GM12878 (cell line): ENCODE measurements at regions not wholly inside any gene's neighbourhood (a gene's known extent, or its start where the extent isn't known, plus 50 kb on each side); places are given as distances from the start of the nearest gene placed in this dataset.
"Not testable (repeated sequence)": the region's sequence is repeated elsewhere in the genome, so short reads cannot be mapped to it uniquely, and the experiment has no call there.

Experiments used
- ATAC-seq: fragments of 200-7000 bp; cut with Tn5 transposase; 3 replicates; pipeline ENCODE4 v1.9.1; 2020; ENCODE audit warnings: mild to moderate bottlenecking, moderate library complexity
- BruUV-seq: library from RNA; stranded (reverse); fragments of 400-500 nt; replicated peaks from 2 replicates; lab custom pipeline; 2021; lab: Mats Ljungman, UMichigan
- CTCF ChIA-PET: fragments of 300-600 bp; sonication (Branson Sonifier 250); formaldehyde crosslinking; extraction: SDS; loops from one replicate; lab custom pipeline; 2021; ENCODE audit warnings: inconsistent platforms; lab: Yijun Ruan, JAX
- POLR2A ChIA-PET: fragments of 350-600 bp; formaldehyde crosslinking; extraction: SDS; loops from one replicate; lab custom pipeline; 2021; ENCODE audit warnings: inconsistent platforms; lab: Charles Lee
- RAD21 ChIA-PET: fragments of 300-600 bp; sonication (Branson Sonifier 250); formaldehyde crosslinking; loops from one replicate; lab custom pipeline; 2023; ENCODE audit warnings: antibody characterized with exemption; ENCODE audit not compliant: unreplicated experiment; lab: Charles Lee
- SMC1A ChIA-PET: fragments of 300-600 bp; sonication (Branson Sonifier 250); formaldehyde crosslinking; loops from one replicate; lab custom pipeline; 2023; ENCODE audit not compliant: unreplicated experiment, uncharacterized antibody; lab: Charles Lee
- DNase-seq: peaks from one replicate; pipeline ENCODE4 v3.0.0-alpha.2; 2011; ENCODE audit warnings: low read depth, low spot score
- FAIRE-seq: peaks from 3 replicates; lab custom pipeline; 2011; peaks lifted over from hg19 to GRCh38; lab: Jason Lieb, UNC
- H2AFZ ChIP-seq: 2 replicates; pipeline ENCODE4 v1.6.0; 2011; ENCODE audit warnings: low read depth, low read length, control low read depth; ENCODE audit not compliant: control insufficient read depth
- H3K27ac ChIP-seq: 2 replicates; pipeline ENCODE4 v1.5.1; 2011; ENCODE audit warnings: control low read depth; ENCODE audit not compliant: control insufficient read depth, insufficient read depth
- H3K27me3 ChIP-seq, 2 experiments: replicated peaks in 1 of 2; 2 replicates each; pipeline versions ENCODE4 v1.6.0 to v1.6.1; 2011; ENCODE audit warnings: low read length in 1 of 2; ENCODE audit not compliant: control insufficient read depth in 2 of 2, insufficient read depth in 2 of 2
- H3K36me3 ChIP-seq, 2 experiments: 2 replicates each; pipeline ENCODE4 v1.5.1; 2011; ENCODE audit warnings: low read length in 1 of 2; ENCODE audit not compliant: control insufficient read depth in 2 of 2, insufficient read depth in 2 of 2
- H3K4me1 ChIP-seq: 2 replicates; pipeline ENCODE4 v1.6.1; 2011; ENCODE audit warnings: mild to moderate bottlenecking, low read length, moderate library complexity, mixed read lengths; ENCODE audit not compliant: control insufficient read depth, insufficient read depth
- H3K4me2 ChIP-seq: 2 replicates; pipeline ENCODE4 v1.6.0; 2011; ENCODE audit warnings: control low read depth; ENCODE audit not compliant: control insufficient read depth, insufficient read depth
- H3K4me3 ChIP-seq: fragments of 200-600 bp; sonication (generic); 2 replicates; pipeline ENCODE4 v1.5.1; 2016
- H3K79me2 ChIP-seq: 2 replicates; pipeline ENCODE4 v1.6.0; 2011; ENCODE audit warnings: low read length; ENCODE audit not compliant: control insufficient read depth, insufficient read depth
- H3K9ac ChIP-seq: 2 replicates; pipeline ENCODE4 v1.8.0; 2011; ENCODE audit warnings: low read length, control low read depth, mixed read lengths; ENCODE audit not compliant: control insufficient read depth, insufficient read depth
- H3K9me3 ChIP-seq: replicated peaks from 3 replicates; pipeline ENCODE4 v1.5.1; 2011; ENCODE audit warnings: mild to moderate bottlenecking, low read length; ENCODE audit not compliant: control insufficient read depth, insufficient read depth
- H4K20me1 ChIP-seq: 2 replicates; pipeline ENCODE4 v1.6.0; 2011; ENCODE audit not compliant: control insufficient read depth, insufficient read depth
- CUX1 ChIP-seq: IDR thresholded peaks from 2 replicates; pipeline ENCODE4 v1.6.1; 2012; ENCODE audit warnings: improper control_type of control experiment, low read depth, low read length; ENCODE audit not compliant: insufficient replicate concordance
- GABPA ChIP-seq: IDR thresholded peaks from 2 replicates; pipeline ENCODE4 v1.6.1; 2014; ENCODE audit warnings: antibody characterized with exemption, low read depth, mild to moderate bottlenecking, inconsistent platforms
- IKZF2 ChIP-seq, 2 experiments: fragments of 450-650 bp; IDR thresholded peaks; 2 replicates each; pipeline ENCODE4 v1.6.1; 2017; ENCODE audit warnings: mild to moderate bottlenecking in 2 of 2, moderate library complexity in 2 of 2
- JUNB ChIP-seq: IDR thresholded peaks from 2 replicates; pipeline ENCODE4 v1.6.1; 2016; ENCODE audit warnings: antibody characterized with exemption, mild to moderate bottlenecking
- NR2C1 ChIP-seq: fragments of 450-650 bp; IDR thresholded peaks from 2 replicates; pipeline ENCODE4 v1.6.1; 2017; ENCODE audit warnings: antibody characterized with exemption, mild to moderate bottlenecking, moderate library complexity
- RELA ChIP-seq: fragments of 450-650 bp; IDR thresholded peaks from 2 replicates; pipeline ENCODE4 v1.8.0; 2014; ENCODE audit warnings: borderline replicate concordance; ENCODE audit not compliant: partially characterized antibody
- REST ChIP-seq: IDR thresholded peaks from 2 replicates; pipeline ENCODE4 v1.6.1; 2012; ENCODE audit warnings: mild to moderate bottlenecking, low read depth, low read length
- WGBS: methylation state at CpG from one replicate; pipeline ENCODE4 v1.1.6; 2016; ENCODE audit warnings: low lambda C conversion rate; ENCODE audit not compliant: insufficient replicate concordance, insufficient coverage; ENCODE audit errors: missing lambda C conversion rate; 5-methylcytosine and 5-hydroxymethylcytosine counted together
- in situ Hi-C: fragments of 300-500 bp; cut with MboI; formaldehyde crosslinking; loops from 9 replicates; pipeline ENCODE4 v1.14.3; 2018; ENCODE audit warnings: mixed read lengths
- intact Hi-C: fragments of 100-400 bp; cut with micrococcal nuclease; formaldehyde crosslinking; loops from one replicate; pipeline ENCODE4 v1.14.2; 2022; ENCODE audit not compliant: unreplicated experiment

GRCh38 chr16:5222761-5223160 is 125.2 kb upstream of the EEF2KMT start:
- WGBS = 42% methylated on average over 4 of the region's 4 CpGs
- Histone ChIP-seq H3K4me1 (no peaks in the 10 kb centered on the region), H3K27ac (no peak overlapping the region), H3K9ac (no peak overlapping the region), H3K79me2 (no peaks in the 10 kb centered on the region), H3K4me2 (no peak overlapping the region), H3K36me3 (no peaks in the 10 kb centered on the region), H3K9me3 (no peaks in the 10 kb centered on the region; the same call in 2 of the 3 replicates), H4K20me1 (no peaks in the 10 kb centered on the region), H3K27me3 (no peaks in the 10 kb centered on the region), H3K4me3 (no peak overlapping the region), H2AFZ (no peak overlapping the region)
- ChIA-PET POLR2A (no interaction called here), CTCF (no interaction called here), SMC1A (no interaction called here), RAD21 (interaction anchor here (0.6 to 1.2 kb wide), 2 partner anchors 20 to 42 kb away, joined by 3 to 4 read pairs; no protein-coding TSS in a partner anchor)
- DNase-seq = no peak
- no peak for TF ChIP-seq NR2C1
- TF ChIP-seq CUX1 = no peak
- no peak for TF ChIP-seq IKZF2 (IDR thresholded peaks at IDR 0.05)
- no peak for TF ChIP-seq GABPA
- no peak for TF ChIP-seq RELA
- no peak for TF ChIP-seq JUNB
- no peak for TF ChIP-seq REST
- no TSS peak for BruUV-seq
- in situ Hi-C loops = no loop called here
- no peak for ATAC-seq
- intact Hi-C loops = no loop called here
- FAIRE-seq = no peak

GRCh38 chr16:5221831-5222230 is 124.2 kb upstream of the EEF2KMT start:
- intact Hi-C loops, H3K4me1 ChIP-seq, POLR2A ChIA-PET, in situ Hi-C loops, H4K20me1 ChIP-seq, ATAC-seq, CTCF ChIA-PET, H3K9ac ChIP-seq, H3K27ac ChIP-seq, H3K4me2 ChIP-seq, H3K36me3 ChIP-seq, H3K4me3 ChIP-seq, H3K9me3 ChIP-seq, DNase-seq, H3K79me2 ChIP-seq, H3K27me3 ChIP-seq, BruUV-seq, H2AFZ ChIP-seq, FAIRE-seq: not testable (repeated sequence)
- WGBS = 61% methylated on average over 19 of the region's 20 CpGs
- SMC1A ChIA-PET = interaction anchor here (0.8 kb wide), 1 partner anchor 256 kb away, joined by 4 read pairs; no protein-coding TSS in a partner anchor
- RAD21 ChIA-PET = interaction anchor here (1.2 kb wide), 1 partner anchor 21 kb away, joined by 3 read pairs; no protein-coding TSS in a partner anchor
